Caco-2 (cell line): ENCODE measurements at regions not wholly inside any gene's neighbourhood (a gene's known extent, or its start where the extent isn't known, plus 50 kb on each side); places are given as distances from the start of the nearest gene placed in this dataset.

Experiments
- BruUV-seq: library from RNA; stranded (reverse); fragments of 400-500 nt; replicated peaks from 2 replicates; lab custom pipeline; 2021; lab: Mats Ljungman, UMichigan
- CTCF ChIA-PET: fragments of 300-600 bp; sonication (Branson Sonifier 250); formaldehyde crosslinking; loops from one replicate; lab custom pipeline; 2022; ENCODE audit warnings: antibody characterized with exemption; lab: Charles Lee
- POLR2A ChIA-PET: fragments of 300-600 bp; sonication (Branson Sonifier 250); formaldehyde crosslinking; loops from one replicate; lab custom pipeline; 2022; ENCODE audit warnings: antibody characterized with exemption; lab: Charles Lee
- DNase-seq, 2 experiments: peaks; one replicate each; pipeline versions ENCODE4 v3.0.0 to v3.0.0-alpha.2; 2020 to 2022
- H3K27me3 ChIP-seq: replicated peaks from 2 replicates; pipeline ENCODE4 v1.6.0; 2011; ENCODE audit warnings: low read length; ENCODE audit not compliant: control insufficient read depth, insufficient read depth
- H3K36me3 ChIP-seq: 2 replicates; pipeline ENCODE4 v1.5.1; 2011; ENCODE audit warnings: low read length; ENCODE audit not compliant: control insufficient read depth, insufficient read depth
- H3K4me1 ChIP-seq: fragments of 250-450 bp; sonication (Bioruptor Pico); 2 replicates; pipeline ENCODE4 v1.5.1; 2020; ENCODE audit warnings: mild to moderate bottlenecking
- H3K4me3 ChIP-seq: 2 replicates; pipeline ENCODE4 v1.5.1; 2011; ENCODE audit warnings: low read depth, mild to moderate bottlenecking, control low read depth, low read length
- H3K9me3 ChIP-seq: fragments of 250-450 bp; sonication (Bioruptor Pico); 2 replicates; pipeline ENCODE4 v1.5.1; 2020; ENCODE audit warnings: mild to moderate bottlenecking, moderate library complexity
- H3K27ac Mint-ChIP-seq: one replicate; pipeline ENCODE4 v1.8.0; 2022; ENCODE audit warnings: mixed read lengths; ENCODE audit not compliant: unreplicated experiment
- H3K27me3 Mint-ChIP-seq: one replicate; pipeline ENCODE4 v1.8.0; 2022; ENCODE audit warnings: mixed read lengths; ENCODE audit not compliant: insufficient read depth, unreplicated experiment
- H3K36me3 Mint-ChIP-seq: one replicate; pipeline ENCODE4 v1.8.0; 2022; ENCODE audit warnings: mild to moderate bottlenecking, mixed read lengths; ENCODE audit not compliant: insufficient read depth, unreplicated experiment
- H3K4me1 Mint-ChIP-seq: one replicate; pipeline ENCODE4 v1.8.0; 2022; ENCODE audit warnings: low read depth, mixed read lengths; ENCODE audit not compliant: unreplicated experiment
- H3K4me3 Mint-ChIP-seq: one replicate; pipeline ENCODE4 v1.8.0; 2022; ENCODE audit warnings: mild to moderate bottlenecking, moderate library complexity, mixed read lengths; ENCODE audit not compliant: unreplicated experiment
- H3K9me3 Mint-ChIP-seq: one replicate; pipeline ENCODE4 v1.8.0; 2022; ENCODE audit warnings: mixed read lengths; ENCODE audit not compliant: unreplicated experiment
- CTCF ChIP-seq, 2 experiments: fragments of 200-600 bp in 1 of 2; IDR thresholded peaks; 1 replicate in 1 of 2; 2 replicates in 1 of 2; pipeline versions ENCODE4 v1.5.1 to v1.8.0; 2011 to 2022; ENCODE audit warnings: antibody characterized with exemption in 1 of 2, control low read depth in 1 of 2, inconsistent platforms in 1 of 2, low read depth in 1 of 2, low read length in 1 of 2, mild to moderate bottlenecking in 1 of 2, moderate library complexity in 1 of 2; ENCODE audit not compliant: insufficient read depth in 1 of 2, severe bottlenecking in 1 of 2, unreplicated experiment in 1 of 2
- intact Hi-C: fragments of 100-400 bp; cut with micrococcal nuclease; formaldehyde crosslinking; loops from one replicate; pipeline ENCODE4 v1.10.0; 2022; ENCODE audit not compliant: unreplicated experiment

GRCh38 chr6:113219783-113220182, 637.4 kb upstream of the MARCKS start:
- intact Hi-C loops = no loop called here
- Histone ChIP-seq H3K36me3 (no peaks in the 10 kb centered on the region), H3K9me3 (no peaks in the 10 kb centered on the region), H3K27me3 (no peaks in the 10 kb centered on the region), H3K4me1 (no peaks in the 10 kb centered on the region), H3K4me3 (no peak overlapping the region)
- Mint-ChIP-seq H3K27me3 (peaks cover 4% of the 10 kb centered on the region), H3K36me3 (no peaks in the 10 kb centered on the region), H3K4me1 (no peaks in the 10 kb centered on the region), H3K4me3 (no peak overlapping the region), H3K27ac (no peak overlapping the region), H3K9me3 (no peaks in the 10 kb centered on the region)
- CTCF ChIA-PET = no interaction called here
- no TSS peak for BruUV-seq
- POLR2A ChIA-PET = no interaction called here
- no peak for TF ChIP-seq CTCF (IDR thresholded peaks at IDR 0.05; ENCODE audit: insufficient read depth in 1 of 2, low read depth in 1 of 2, low read length in 1 of 2, severe bottlenecking in 1 of 2, unreplicated experiment in 1 of 2)
- no peak for DNase-seq

GRCh38 chr6:113220832-113221231, 636.3 kb upstream of the MARCKS start:
- no peaks in the 10 kb centered on the region for H3K27me3 ChIP-seq
- H3K4me1 ChIP-seq = no peaks in the 10 kb centered on the region
- Mint-ChIP-seq H3K4me3 (no peak overlapping the region), H3K27ac (no peak overlapping the region), H3K9me3 (no peaks in the 10 kb centered on the region), H3K27me3 (no peaks in the 10 kb centered on the region), H3K4me1 (no peaks in the 10 kb centered on the region), H3K36me3 (no peaks in the 10 kb centered on the region)
- no peaks in the 10 kb centered on the region for H3K9me3 ChIP-seq
- no peak for TF ChIP-seq CTCF (IDR thresholded peaks at IDR 0.05; ENCODE audit: insufficient read depth in 1 of 2, low read depth in 1 of 2, low read length in 1 of 2, severe bottlenecking in 1 of 2, unreplicated experiment in 1 of 2)
- ChIA-PET POLR2A (no interaction called here), CTCF (no interaction called here)
- no peak overlapping the region for H3K4me3 ChIP-seq
- no TSS peak for BruUV-seq
- H3K36me3 ChIP-seq = no peaks in the 10 kb centered on the region
- no peak for DNase-seq
- intact Hi-C loops = no loop called here

GRCh38 chr6:113221850-113222249, 635.3 kb upstream of the MARCKS start:
- Mint-ChIP-seq H3K4me1 (no peaks in the 10 kb centered on the region), H3K4me3 (no peak overlapping the region), H3K36me3 (no peaks in the 10 kb centered on the region), H3K27ac (no peak overlapping the region), H3K9me3 (no peaks in the 10 kb centered on the region), H3K27me3 (no peaks in the 10 kb centered on the region)
- no TSS peak for BruUV-seq
- Histone ChIP-seq H3K4me3 (no peak overlapping the region), H3K27me3 (no peaks in the 10 kb centered on the region), H3K36me3 (no peaks in the 10 kb centered on the region), H3K9me3 (no peaks in the 10 kb centered on the region), H3K4me1 (no peaks in the 10 kb centered on the region)
- ChIA-PET POLR2A (no interaction called here), CTCF (no interaction called here)
- DNase-seq = no peak
- no peak for TF ChIP-seq CTCF (IDR thresholded peaks at IDR 0.05; ENCODE audit: insufficient read depth in 1 of 2, low read depth in 1 of 2, low read length in 1 of 2, severe bottlenecking in 1 of 2, unreplicated experiment in 1 of 2)
- intact Hi-C loops = no loop called here
